IMR-90 (cell line): ENCODE measurements at regions not wholly inside any gene's neighbourhood (a gene's known extent, or its start where the extent isn't known, plus 50 kb on each side); places are given as distances from the start of the nearest gene placed in this dataset.

ENCODE experiments used
- ATAC-seq: fragments of 200-7000 bp; cut with Tn5 transposase; 2 replicates; pipeline ENCODE4 v1.9.1; 2020; ENCODE audit warnings: low read depth, mild to moderate bottlenecking, moderate library complexity
- BruUV-seq: library from RNA; stranded (reverse); fragments of 400-500 nt; replicated peaks from 2 replicates; lab custom pipeline; 2021; lab: Mats Ljungman, UMichigan
- CTCF ChIA-PET: fragments of 300-600 bp; formaldehyde crosslinking; extraction: SDS; loops from one replicate; lab custom pipeline; 2021; ENCODE audit warnings: antibody characterized with exemption; lab: Yijun Ruan, JAX
- POLR2A ChIA-PET: fragments of 300-600 bp; sonication (Branson Sonifier 250); formaldehyde crosslinking; loops from one replicate; lab custom pipeline; 2022; ENCODE audit warnings: antibody characterized with exemption; ENCODE audit not compliant: unreplicated experiment; lab: Charles Lee
- DNase-seq: peaks from one replicate; pipeline ENCODE4 v3.0.0; 2013
- H2AFZ ChIP-seq: replicated peaks from 2 replicates; pipeline ENCODE3; 2013; ENCODE audit warnings: low read length, mild to moderate bottlenecking; ENCODE audit not compliant: poor library complexity
- H2AK5ac ChIP-seq: 2 replicates; pipeline ENCODE4 v1.6.1; 2013; ENCODE audit warnings: low read depth, low read length, inconsistent platforms
- H2AK9ac ChIP-seq: replicated peaks from 2 replicates; pipeline ENCODE3; 2013; ENCODE audit warnings: mild to moderate bottlenecking, low read depth, low read length, moderate library complexity; ENCODE audit not compliant: poor library complexity
- H2BK120ac ChIP-seq: 2 replicates; pipeline ENCODE4 v1.6.1; 2013; ENCODE audit warnings: low read depth, low read length, inconsistent platforms
- H2BK15ac ChIP-seq: 3 replicates; pipeline ENCODE4 v1.6.1; 2013; ENCODE audit warnings: low read depth, low read length, inconsistent platforms
- H2BK20ac ChIP-seq: 2 replicates; pipeline ENCODE4 v1.6.1; 2013; ENCODE audit warnings: low read depth, mild to moderate bottlenecking, inconsistent platforms, low read length, moderate library complexity
- H2BK5ac ChIP-seq: 2 replicates; pipeline ENCODE4 v1.6.1; 2013; ENCODE audit warnings: mild to moderate bottlenecking, low read depth, low read length, inconsistent platforms; ENCODE audit not compliant: poor library complexity, severe bottlenecking
- H3K14ac ChIP-seq: replicated peaks from 2 replicates; pipeline ENCODE4 v1.6.1; 2013; ENCODE audit warnings: low read depth, low read length, inconsistent platforms
- H3K18ac ChIP-seq: 2 replicates; pipeline ENCODE4 v1.6.1; 2013; ENCODE audit warnings: low read depth, low read length, control low read depth
- H3K23ac ChIP-seq: 2 replicates; pipeline ENCODE4 v1.6.1; 2013; ENCODE audit warnings: low read depth, low read length, inconsistent platforms
- H3K27ac ChIP-seq: 2 replicates; pipeline ENCODE4 v1.5.1; 2013; ENCODE audit warnings: mild to moderate bottlenecking, control low read depth, low read length; ENCODE audit not compliant: insufficient read depth
- H3K27me3 ChIP-seq: 2 replicates; pipeline ENCODE4 v1.6.1; 2013; ENCODE audit warnings: low read length; ENCODE audit not compliant: control insufficient read depth, insufficient read depth
- H3K36me3 ChIP-seq: 2 replicates; pipeline ENCODE4 v1.6.1; 2013; ENCODE audit warnings: low read length, mixed read lengths; ENCODE audit not compliant: control insufficient read depth, insufficient read depth
- H3K4ac ChIP-seq: 2 replicates; pipeline ENCODE4 v1.6.1; 2013; ENCODE audit warnings: low read depth, low read length, inconsistent platforms
- H3K4me1 ChIP-seq: 2 replicates; pipeline ENCODE4 v1.6.1; 2013; ENCODE audit warnings: low read length, mixed read lengths; ENCODE audit not compliant: control insufficient read depth, insufficient read depth
- H3K4me2 ChIP-seq: 2 replicates; pipeline ENCODE4 v1.6.1; 2013; ENCODE audit warnings: low read depth, mild to moderate bottlenecking, control low read depth, low read length, moderate library complexity
- H3K4me3 ChIP-seq: 2 replicates; pipeline ENCODE4 v1.5.1; 2013; ENCODE audit warnings: low read depth, mild to moderate bottlenecking, control low read depth, low read length, moderate library complexity; ENCODE audit not compliant: insufficient read depth
- H3K56ac ChIP-seq: 2 replicates; pipeline ENCODE4 v1.6.1; 2013; ENCODE audit warnings: low read length, inconsistent platforms; ENCODE audit not compliant: insufficient read depth; ENCODE audit errors: extremely low read depth
- H3K79me1 ChIP-seq, 2 experiments: 2 replicates each; pipeline ENCODE4 v1.6.1; 2013; ENCODE audit warnings: low read length in 2 of 2, inconsistent platforms in 1 of 2, low read depth in 1 of 2
- H3K9ac ChIP-seq: 2 replicates; pipeline ENCODE4 v1.6.1; 2013; ENCODE audit warnings: low read depth, low read length, control low read depth
- H3K9me1 ChIP-seq: 2 replicates; pipeline ENCODE4 v1.6.1; 2013; ENCODE audit warnings: low read length, inconsistent platforms; ENCODE audit not compliant: insufficient read depth
- H3K9me3 ChIP-seq: 2 replicates; pipeline ENCODE4 v1.6.1; 2013; ENCODE audit warnings: low read length; ENCODE audit not compliant: control insufficient read depth, insufficient read depth
- H4K20me1 ChIP-seq: 2 replicates; pipeline ENCODE4 v1.6.1; 2013; ENCODE audit warnings: low read length, inconsistent platforms; ENCODE audit not compliant: insufficient read depth
- H4K5ac ChIP-seq: 2 replicates; pipeline ENCODE4 v1.6.1; 2013; ENCODE audit warnings: mild to moderate bottlenecking, low read depth, low read length, control low read depth
- H4K8ac ChIP-seq, 2 experiments: 2 replicates each; pipeline ENCODE4 v1.6.1; 2013; ENCODE audit warnings: low read depth in 2 of 2, low read length in 2 of 2, control low read depth in 1 of 2, inconsistent platforms in 1 of 2
- H4K91ac ChIP-seq: 2 replicates; pipeline ENCODE4 v1.6.1; 2013; ENCODE audit warnings: low read depth, low read length, inconsistent platforms; ENCODE audit not compliant: insufficient read depth
- BHLHE40 ChIP-seq: fragments of 150-350 bp; IDR thresholded peaks from 2 replicates; pipeline ENCODE4 v1.6.1; 2016; ENCODE audit warnings: mild to moderate bottlenecking, low read depth, low read length
- CTCF ChIP-seq: conservative IDR thresholded peaks from 2 replicates; pipeline ENCODE4 v1.5.1; 2012; ENCODE audit warnings: mild to moderate bottlenecking, low read depth, low read length, improper control_type of control experiment
- ELK1 ChIP-seq: fragments of 150-350 bp; IDR thresholded peaks from 2 replicates; pipeline ENCODE4 v1.6.1; 2016; ENCODE audit warnings: low read depth, mild to moderate bottlenecking, low read length, moderate library complexity, borderline replicate concordance
- FOS ChIP-seq: fragments of 150-350 bp; IDR thresholded peaks from 2 replicates; pipeline ENCODE4 v1.6.1; 2016; ENCODE audit warnings: low read depth, low read length
- MAFK ChIP-seq: IDR thresholded peaks from 2 replicates; pipeline ENCODE4 v1.6.1; 2012; ENCODE audit warnings: low read depth, low read length, improper control_type of control experiment
- MAZ ChIP-seq: IDR thresholded peaks from 2 replicates; pipeline ENCODE4 v1.6.1; 2012; ENCODE audit warnings: low read depth, mild to moderate bottlenecking, low read length, improper control_type of control experiment, moderate library complexity, borderline replicate concordance
- MXI1 ChIP-seq: IDR thresholded peaks from 2 replicates; pipeline ENCODE4 v1.6.1; 2012; ENCODE audit warnings: low read depth, mild to moderate bottlenecking, low read length, moderate library complexity, borderline replicate concordance
- NFE2L2 ChIP-seq: fragments of 150-350 bp; IDR thresholded peaks from 2 replicates; pipeline ENCODE4 v1.6.1; 2016; ENCODE audit warnings: low read depth, mild to moderate bottlenecking, low read length
- RAD21 ChIP-seq: IDR thresholded peaks from 2 replicates; pipeline ENCODE4 v1.6.1; 2012; ENCODE audit warnings: low read length, improper control_type of control experiment
- RCOR1 ChIP-seq: IDR thresholded peaks from 2 replicates; pipeline ENCODE4 v1.6.1; 2012; ENCODE audit warnings: mild to moderate bottlenecking, low read length, improper control_type of control experiment; ENCODE audit not compliant: insufficient replicate concordance
- RFX5 ChIP-seq: IDR thresholded peaks from 2 replicates; pipeline ENCODE4 v1.8.0; 2012; ENCODE audit warnings: low read depth, mild to moderate bottlenecking, low read length, moderate library complexity
- SMC3 ChIP-seq: fragments of 150-350 bp; IDR thresholded peaks from 2 replicates; pipeline ENCODE4 v1.6.1; 2016; ENCODE audit warnings: low read depth, mild to moderate bottlenecking, antibody characterized with exemption, low read length, moderate library complexity
- USF2 ChIP-seq: fragments of 150-350 bp; IDR thresholded peaks from 2 replicates; pipeline ENCODE4 v1.6.1; 2017; ENCODE audit warnings: mild to moderate bottlenecking, antibody characterized with exemption, low read length, low read depth
- WGBS, 2 experiments: methylation state at CpG; one replicate each; pipeline versions ENCODE4 v1.1.5 to v1.1.7; 2013; ENCODE audit warnings: missing lambda C conversion rate in 2 of 2; ENCODE audit not compliant: insufficient read length in 1 of 2; ENCODE audit errors: extremely low coverage in 2 of 2; 5-methylcytosine and 5-hydroxymethylcytosine counted together
- dilution Hi-C: fragments of 300-500 bp; cut with HindIII; formaldehyde crosslinking; loops from one replicate; pipeline ENCODE4 v1.14.3; 2018; ENCODE audit warnings: low sequenced_read_pairs; ENCODE audit not compliant: unreplicated experiment
- in situ Hi-C: fragments of 300-500 bp; cut with MboI; formaldehyde crosslinking; loops from 3 replicates; pipeline ENCODE4 v1.14.3; 2019; ENCODE audit warnings: low sequenced_read_pairs, inconsistent platforms, mixed read lengths
- intact Hi-C: fragments of 100-400 bp; cut with micrococcal nuclease; formaldehyde crosslinking; loops from 2 replicates; pipeline ENCODE4 v1.10.0; 2022

DNA sequence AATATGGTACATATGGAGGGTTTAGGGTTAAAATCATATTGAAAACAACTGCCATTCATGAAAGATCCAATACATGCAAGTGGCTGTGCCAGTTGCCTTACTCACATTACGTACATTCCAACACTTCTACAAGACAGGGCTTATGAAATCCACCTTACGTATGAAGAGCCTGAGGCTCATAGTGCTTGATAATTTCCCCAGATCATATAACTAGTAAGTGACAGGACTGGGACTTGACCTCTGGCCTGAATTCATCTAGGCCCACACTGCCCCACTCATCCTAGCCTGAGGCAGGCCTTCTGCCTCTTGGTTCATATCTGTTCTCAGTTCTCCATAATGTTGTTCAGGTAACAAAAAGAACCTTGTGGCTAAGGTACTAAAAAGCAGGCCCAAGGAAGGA is 226.3 kb downstream of the FGF13 start:
- Histone ChIP-seq H4K8ac (no peak overlapping the region), H2AFZ (no peak overlapping the region), H2AK9ac (no peak overlapping the region), H2BK5ac (no peak overlapping the region), H4K20me1 (no peaks in the 10 kb centered on the region), H3K36me3 (no peaks in the 10 kb centered on the region), H3K4me3 (no peak overlapping the region), H3K79me1 (no peaks in the 10 kb centered on the region), H3K4me2 (no peak overlapping the region), H3K27me3 (no peaks in the 10 kb centered on the region), H3K27ac (no peak overlapping the region), H3K18ac (no peak overlapping the region), H2AK5ac (no peak overlapping the region), H4K91ac (no peak overlapping the region), H3K9ac (no peak overlapping the region), H3K23ac (no peak overlapping the region), H2BK20ac (no peak overlapping the region), H3K56ac (no peak overlapping the region), H2BK15ac (no peak overlapping the region), H3K9me3 (peaks cover 4% of the 10 kb centered on the region; the same call in 1 of the 2 replicates), H3K4me1 (no peaks in the 10 kb centered on the region), H3K9me1 (no peaks in the 10 kb centered on the region), H3K4ac (no peak overlapping the region), H2BK120ac (no peak overlapping the region), H4K5ac (no peak overlapping the region), H3K14ac (no peak overlapping the region)
- POLR2A ChIA-PET = no interaction called here
- DNase-seq (no peak), ATAC-seq (no peak)
- BruUV-seq = no TSS peak
- in situ Hi-C loops (no loop called here), dilution Hi-C loops (no loop called here), intact Hi-C loops (no loop called here)
- CTCF ChIA-PET = no interaction called here
- WGBS, 2 experiments = 67% methylated on average over 1 of the region's 2 CpGs; no CpG with 5 or more reads in 1 of the 2 experiments
- TF ChIP-seq MAFK (no peak), CTCF (no peak), MXI1 (no peak), RAD21 (no peak), USF2 (no peak), SMC3 (no peak), MAZ (no peak), BHLHE40 (no peak), RCOR1 (no peak), ELK1 (no peak), FOS (no peak), RFX5 (no peak), NFE2L2 (no peak)
